ENCODE measurements at regions not wholly inside any gene's neighbourhood (a gene's known extent, or its start where the extent isn't known, plus 50 kb on each side); places are given as distances from the start of the nearest gene placed in this dataset.

- no peak for FAIRE-seq
- intact Hi-C loops (cut with DNase I): no loop called here
- TF ChIP-seq, protein P1, sequence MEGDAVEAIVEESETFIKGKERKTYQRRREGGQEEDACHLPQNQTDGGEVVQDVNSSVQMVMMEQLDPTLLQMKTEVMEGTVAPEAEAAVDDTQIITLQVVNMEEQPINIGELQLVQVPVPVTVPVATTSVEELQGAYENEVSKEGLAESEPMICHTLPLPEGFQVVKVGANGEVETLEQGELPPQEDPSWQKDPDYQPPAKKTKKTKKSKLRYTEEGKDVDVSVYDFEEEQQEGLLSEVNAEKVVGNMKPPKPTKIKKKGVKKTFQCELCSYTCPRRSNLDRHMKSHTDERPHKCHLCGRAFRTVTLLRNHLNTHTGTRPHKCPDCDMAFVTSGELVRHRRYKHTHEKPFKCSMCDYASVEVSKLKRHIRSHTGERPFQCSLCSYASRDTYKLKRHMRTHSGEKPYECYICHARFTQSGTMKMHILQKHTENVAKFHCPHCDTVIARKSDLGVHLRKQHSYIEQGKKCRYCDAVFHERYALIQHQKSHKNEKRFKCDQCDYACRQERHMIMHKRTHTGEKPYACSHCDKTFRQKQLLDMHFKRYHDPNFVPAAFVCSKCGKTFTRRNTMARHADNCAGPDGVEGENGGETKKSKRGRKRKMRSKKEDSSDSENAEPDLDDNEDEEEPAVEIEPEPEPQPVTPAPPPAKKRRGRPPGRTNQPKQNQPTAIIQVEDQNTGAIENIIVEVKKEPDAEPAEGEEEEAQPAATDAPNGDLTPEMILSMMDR (IDR thresholded peaks at IDR 0.05; ENCODE audit: borderline replicate concordance, extremely low read depth, insufficient read depth): no peak
Measured at GRCh38 chrX:10893366-10893765, 217.8 kb upstream of the HCCS start.

DNA sequence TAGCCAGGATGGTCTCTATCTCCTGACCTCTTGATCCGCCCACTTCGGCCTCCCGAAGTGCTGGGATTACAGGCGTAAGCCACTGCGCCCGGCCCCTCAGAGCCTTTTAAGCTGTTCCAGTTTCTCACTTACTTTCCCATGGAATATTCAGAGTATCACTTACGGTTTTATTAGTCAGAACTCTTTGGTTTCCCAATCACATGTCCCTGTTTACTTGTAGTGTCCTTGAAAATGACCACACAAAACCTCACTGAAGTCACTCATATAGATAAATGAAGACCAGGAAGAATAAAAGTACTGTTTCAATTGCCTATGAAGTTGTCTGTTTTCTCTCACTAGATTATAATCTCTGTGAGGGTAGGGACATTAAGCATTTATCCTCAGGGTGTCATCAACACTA, 217.2 kb upstream of the HCCS start:
- Histone ChIP-seq H3K36me3 (ENCODE audit: control insufficient read depth in 2 of 3, insufficient read depth in 3 of 3, low read length in 3 of 3) (no peaks in the 10 kb centered on the region), H3K9me3 (ENCODE audit: control insufficient read depth in 2 of 3, insufficient read depth in 1 of 3, low read length in 3 of 3) (no peaks in the 10 kb centered on the region), H3K27me3 (ENCODE audit: control insufficient read depth, insufficient read depth, low read length) (no peaks in the 10 kb centered on the region), H3K9ac (ENCODE audit: low read length in 3 of 3) (no peak overlapping the region), H3K4me3 (ENCODE audit: low read length in 3 of 3) (no peak overlapping the region), H3K27ac (ENCODE audit: low read depth in 2 of 2, low read length in 2 of 2) (no peak overlapping the region), H3K4me1 (ENCODE audit: control insufficient read depth in 2 of 3, insufficient read depth in 2 of 3, low read depth in 1 of 3, low read length in 3 of 3) (no peaks in the 10 kb centered on the region)
- TF ChIP-seq, protein P1 (IDR thresholded peaks at IDR 0.05; ENCODE audit: borderline replicate concordance, extremely low read depth, insufficient read depth): no peak
- FAIRE-seq (no peak), DNase-seq (no peak)
- intact Hi-C loops (cut with DNase I): no loop called here

More at GRCh38 chrX:10893366-10893765, 217.8 kb upstream of the HCCS start:
- no peak for DNase-seq
- Histone ChIP-seq H3K4me3 (ENCODE audit: low read length in 3 of 3) (no peak overlapping the region), H3K9me3 (ENCODE audit: control insufficient read depth in 2 of 3, insufficient read depth in 1 of 3, low read length in 3 of 3) (no peaks in the 10 kb centered on the region), H3K36me3 (ENCODE audit: control insufficient read depth in 2 of 3, insufficient read depth in 3 of 3, low read length in 3 of 3) (no peaks in the 10 kb centered on the region), H3K4me1 (ENCODE audit: control insufficient read depth in 2 of 3, insufficient read depth in 2 of 3, low read depth in 1 of 3, low read length in 3 of 3) (no peaks in the 10 kb centered on the region), H3K9ac (ENCODE audit: low read length in 3 of 3) (no peak overlapping the region), H3K27ac (ENCODE audit: low read depth in 2 of 2, low read length in 2 of 2) (no peak overlapping the region), H3K27me3 (ENCODE audit: control insufficient read depth, insufficient read depth, low read length) (no peaks in the 10 kb centered on the region)

DNA sequence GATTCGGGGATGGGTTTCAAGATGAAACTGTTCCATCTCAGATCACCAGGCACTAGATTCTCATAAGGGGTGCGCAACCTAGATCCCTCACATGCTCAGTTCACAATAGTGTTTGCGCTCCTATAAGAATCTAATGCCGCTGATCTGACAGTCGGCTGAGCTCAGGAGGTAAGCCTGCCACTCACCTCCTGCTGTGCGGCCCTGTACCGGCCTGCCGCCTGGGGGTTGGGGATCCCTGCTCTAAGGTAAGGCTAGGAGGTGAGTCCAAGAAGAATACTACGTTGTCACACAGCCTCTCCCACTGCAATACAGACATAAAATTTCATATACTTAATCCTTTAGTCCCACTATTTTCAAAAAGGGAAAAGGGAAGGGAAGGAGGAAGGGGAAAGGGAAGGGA, 213.4 kb upstream of the HCCS start:
- DNase-seq: no peak
- no peak overlapping the region for H3K4me3 ChIP-seq (ENCODE audit: low read length in 3 of 3)
- H3K9me3 ChIP-seq (ENCODE audit: control insufficient read depth in 2 of 3, insufficient read depth in 1 of 3, low read length in 3 of 3): no peaks in the 10 kb centered on the region
- TF ChIP-seq, protein P1 (IDR thresholded peaks at IDR 0.05; ENCODE audit: borderline replicate concordance, extremely low read depth, insufficient read depth): no peak
- H3K27ac ChIP-seq (ENCODE audit: low read depth in 2 of 2, low read length in 2 of 2): no peak overlapping the region
- no peak overlapping the region for H3K9ac ChIP-seq (ENCODE audit: low read length in 3 of 3)
- FAIRE-seq: no peak
- no peaks in the 10 kb centered on the region for H3K36me3 ChIP-seq (ENCODE audit: control insufficient read depth in 2 of 3, insufficient read depth in 3 of 3, low read length in 3 of 3)
- intact Hi-C loops (cut with DNase I): no loop called here
- H3K4me1 ChIP-seq (ENCODE audit: control insufficient read depth in 2 of 3, insufficient read depth in 2 of 3, low read depth in 1 of 3, low read length in 3 of 3): no peaks in the 10 kb centered on the region
- H3K27me3 ChIP-seq (ENCODE audit: control insufficient read depth, insufficient read depth, low read length): no peaks in the 10 kb centered on the region

Measured in kidney (tissue), 13 donors.